ENCODE measurements at regions not wholly inside any gene's neighbourhood (a gene's known extent, or its start where the extent isn't known, plus 50 kb on each side); places are given as distances from the start of the nearest gene placed in this dataset.

- Histone ChIP-seq H3K27ac (ENCODE audit: extremely low read depth, low read depth, low read length) (no peak overlapping the region), H3K4me3 (ENCODE audit: low read depth, low read length) (no peak overlapping the region), H3K4me1 (ENCODE audit: control insufficient read depth, insufficient read depth, low read length) (no peaks in the 10 kb centered on the region), H3K9me3 (ENCODE audit: control insufficient read depth, insufficient read depth, low read depth, low read length) (no peaks in the 10 kb centered on the region), H3K36me3 (ENCODE audit: control insufficient read depth in 2 of 2, insufficient read depth in 1 of 2, low read length in 2 of 2) (no peaks in the 10 kb centered on the region)
- CTCF ChIA-PET: interaction anchor here (0.9 kb wide), 1 partner anchor 1457 kb away, joined by 3 read pairs; no protein-coding TSS in a partner anchor
- TF ChIP-seq KLF10 (tag by site-specific recombination; IDR thresholded peaks at IDR 0.05): no peak
- no peak for TF ChIP-seq ZNF404 (tag by site-specific recombination; IDR thresholded peaks at IDR 0.05)
- TF ChIP-seq SCRT2 (tag by site-specific recombination; IDR thresholded peaks at IDR 0.05): no peak
- TF ChIP-seq ZNF629 (tag by site-specific recombination; IDR thresholded peaks at IDR 0.05): no peak
- no peak for TF ChIP-seq ZNF555 (tag by site-specific recombination; conservative IDR thresholded peaks at IDR 0.05)
- no peak for TF ChIP-seq ZNF610 (tag by site-specific recombination; IDR thresholded peaks at IDR 0.05; ENCODE audit: borderline replicate concordance)
- no peak for TF ChIP-seq ZNF16 (tag by site-specific recombination; IDR thresholded peaks at IDR 0.05; ENCODE audit: low read depth)
- TF ChIP-seq ZNF23 (tag by site-specific recombination; IDR thresholded peaks at IDR 0.05; ENCODE audit: borderline replicate concordance): no peak
- TF ChIP-seq KLF1 (tag by site-specific recombination; IDR thresholded peaks at IDR 0.05): no peak
- TF ChIP-seq ZNF366 (tag by site-specific recombination; conservative IDR thresholded peaks at IDR 0.05): no peak
- no peak for TF ChIP-seq ZNF280C (tag by site-specific recombination; IDR thresholded peaks at IDR 0.05)
- TF ChIP-seq ZBTB6 (tag by site-specific recombination; IDR thresholded peaks at IDR 0.05): no peak
- POLR2A ChIA-PET: no interaction called here
Measured at GRCh38 chr6:68372991-68373390, 262.1 kb upstream of the ADGRB3 start.

- Histone ChIP-seq H3K9me3 (ENCODE audit: control insufficient read depth, insufficient read depth, low read depth, low read length) (no peaks in the 10 kb centered on the region), H3K4me1 (ENCODE audit: control insufficient read depth, insufficient read depth, low read length) (no peaks in the 10 kb centered on the region), H3K27ac (ENCODE audit: extremely low read depth, low read depth, low read length) (no peak overlapping the region), H3K36me3 (ENCODE audit: control insufficient read depth in 2 of 2, insufficient read depth in 1 of 2, low read length in 2 of 2) (no peaks in the 10 kb centered on the region), H3K4me3 (ENCODE audit: low read depth, low read length) (no peak overlapping the region)
- ChIA-PET CTCF (no interaction called here), POLR2A (no interaction called here)
- no peak for TF ChIP-seq GLI4 (tag by site-specific recombination; IDR thresholded peaks at IDR 0.05)
- TF ChIP-seq GFI1B (tag by site-specific recombination; IDR thresholded peaks at IDR 0.05): no peak
- no peak for TF ChIP-seq ZSCAN18 (tag by site-specific recombination; IDR thresholded peaks at IDR 0.05)
- no peak for TF ChIP-seq ZNF792 (tag by site-specific recombination; IDR thresholded peaks at IDR 0.05)
- TF ChIP-seq ZBTB6 (tag by site-specific recombination; IDR thresholded peaks at IDR 0.05): no peak
- no peak for TF ChIP-seq ZNF146 (tag by site-specific recombination; IDR thresholded peaks at IDR 0.05)
- TF ChIP-seq ZNF514 (tag by site-specific recombination; IDR thresholded peaks at IDR 0.05): no peak
- no peak for TF ChIP-seq KLF9 (tag by site-specific recombination; IDR thresholded peaks at IDR 0.05; ENCODE audit: low read depth)
- TF ChIP-seq ZBTB7A (tag by site-specific recombination; IDR thresholded peaks at IDR 0.05; ENCODE audit: low read depth): no peak
- no peak for TF ChIP-seq ZBTB49 (tag by site-specific recombination; IDR thresholded peaks at IDR 0.05; ENCODE audit: low read depth)
- TF ChIP-seq ZNF211 (tag by site-specific recombination; IDR thresholded peaks at IDR 0.05; ENCODE audit: low read depth): no peak
- TF ChIP-seq KLF16 (tag by site-specific recombination; IDR thresholded peaks at IDR 0.05): no peak
- no peak for TF ChIP-seq ZNF777 (tag by site-specific recombination; IDR thresholded peaks at IDR 0.05; ENCODE audit: borderline replicate concordance)
- TF ChIP-seq OVOL3 (tag by site-specific recombination; IDR thresholded peaks at IDR 0.05): no peak
- TF ChIP-seq PRDM6 (tag by site-specific recombination; IDR thresholded peaks at IDR 0.05): no peak
Measured at GRCh38 chr6:68368845-68369244, 266.2 kb upstream of the ADGRB3 start.

All from HEK293 (cell line).